Caco-2 (cell line): ENCODE measurements at regions not wholly inside any gene's neighbourhood (a gene's known extent, or its start where the extent isn't known, plus 50 kb on each side); places are given as distances from the start of the nearest gene placed in this dataset.

ENCODE experiments used
- BruUV-seq: library from RNA; stranded (reverse); fragments of 400-500 nt; replicated peaks from 2 replicates; lab custom pipeline; 2021; lab: Mats Ljungman, UMichigan
- CTCF ChIA-PET: fragments of 300-600 bp; sonication (Branson Sonifier 250); formaldehyde crosslinking; loops from one replicate; lab custom pipeline; 2022; ENCODE audit warnings: antibody characterized with exemption; lab: Charles Lee
- POLR2A ChIA-PET: fragments of 300-600 bp; sonication (Branson Sonifier 250); formaldehyde crosslinking; loops from one replicate; lab custom pipeline; 2022; ENCODE audit warnings: antibody characterized with exemption; lab: Charles Lee
- DNase-seq, 2 experiments: peaks; one replicate each; pipeline versions ENCODE4 v3.0.0 to v3.0.0-alpha.2; 2020 to 2022
- H3K27me3 ChIP-seq: replicated peaks from 2 replicates; pipeline ENCODE4 v1.6.0; 2011; ENCODE audit warnings: low read length; ENCODE audit not compliant: control insufficient read depth, insufficient read depth
- H3K36me3 ChIP-seq: 2 replicates; pipeline ENCODE4 v1.5.1; 2011; ENCODE audit warnings: low read length; ENCODE audit not compliant: control insufficient read depth, insufficient read depth
- H3K4me1 ChIP-seq: fragments of 250-450 bp; sonication (Bioruptor Pico); 2 replicates; pipeline ENCODE4 v1.5.1; 2020; ENCODE audit warnings: mild to moderate bottlenecking
- H3K4me3 ChIP-seq: 2 replicates; pipeline ENCODE4 v1.5.1; 2011; ENCODE audit warnings: low read depth, mild to moderate bottlenecking, control low read depth, low read length
- H3K9me3 ChIP-seq: fragments of 250-450 bp; sonication (Bioruptor Pico); 2 replicates; pipeline ENCODE4 v1.5.1; 2020; ENCODE audit warnings: mild to moderate bottlenecking, moderate library complexity
- H3K27ac Mint-ChIP-seq: one replicate; pipeline ENCODE4 v1.8.0; 2022; ENCODE audit warnings: mixed read lengths; ENCODE audit not compliant: unreplicated experiment
- H3K27me3 Mint-ChIP-seq: one replicate; pipeline ENCODE4 v1.8.0; 2022; ENCODE audit warnings: mixed read lengths; ENCODE audit not compliant: insufficient read depth, unreplicated experiment
- H3K36me3 Mint-ChIP-seq: one replicate; pipeline ENCODE4 v1.8.0; 2022; ENCODE audit warnings: mild to moderate bottlenecking, mixed read lengths; ENCODE audit not compliant: insufficient read depth, unreplicated experiment
- H3K4me1 Mint-ChIP-seq: one replicate; pipeline ENCODE4 v1.8.0; 2022; ENCODE audit warnings: low read depth, mixed read lengths; ENCODE audit not compliant: unreplicated experiment
- H3K4me3 Mint-ChIP-seq: one replicate; pipeline ENCODE4 v1.8.0; 2022; ENCODE audit warnings: mild to moderate bottlenecking, moderate library complexity, mixed read lengths; ENCODE audit not compliant: unreplicated experiment
- H3K9me3 Mint-ChIP-seq: one replicate; pipeline ENCODE4 v1.8.0; 2022; ENCODE audit warnings: mixed read lengths; ENCODE audit not compliant: unreplicated experiment
- intact Hi-C: fragments of 100-400 bp; cut with micrococcal nuclease; formaldehyde crosslinking; loops from one replicate; pipeline ENCODE4 v1.10.0; 2022; ENCODE audit not compliant: unreplicated experiment
- TF ChIP-seq, protein P1 (sequence below), 2 experiments: fragments of 200-600 bp in 1 of 2; IDR thresholded peaks; 1 replicate in 1 of 2; 2 replicates in 1 of 2; pipeline versions ENCODE4 v1.5.1 to v1.8.0; 2011 to 2022; ENCODE audit warnings: antibody characterized with exemption in 1 of 2, control low read depth in 1 of 2, inconsistent platforms in 1 of 2, low read depth in 1 of 2, low read length in 1 of 2, mild to moderate bottlenecking in 1 of 2, moderate library complexity in 1 of 2; ENCODE audit not compliant: insufficient read depth in 1 of 2, severe bottlenecking in 1 of 2, unreplicated experiment in 1 of 2

DNA sequence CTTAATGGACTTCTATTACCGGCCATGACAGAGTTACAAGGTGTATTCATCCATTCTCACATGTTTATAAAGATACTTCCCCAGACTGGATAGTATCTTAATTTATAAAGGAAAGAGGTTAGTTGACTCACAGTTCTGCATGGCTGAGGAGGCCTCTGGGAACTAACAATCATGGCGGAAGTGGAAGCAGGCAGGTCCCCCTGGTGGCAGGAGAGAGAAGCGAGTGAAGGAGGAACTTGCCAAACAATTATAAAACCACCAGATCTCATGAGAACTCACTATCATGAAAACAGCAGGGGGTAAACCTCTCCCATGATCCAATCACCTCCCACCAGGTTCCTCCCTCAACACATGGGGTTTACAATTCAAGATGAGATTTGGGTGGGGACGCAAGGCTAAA, 170.0 kb upstream of the PDGFD start:
- H3K9me3 Mint-ChIP-seq: no peaks in the 10 kb centered on the region
- no peak overlapping the region for H3K27ac Mint-ChIP-seq
- ChIA-PET POLR2A (no interaction called here), CTCF (no interaction called here)
- no TSS peak for BruUV-seq
- peak; percentile 63 to 66 for DNase-seq
- H3K36me3 Mint-ChIP-seq: no peaks in the 10 kb centered on the region
- H3K4me3 Mint-ChIP-seq: no peak overlapping the region
- Histone ChIP-seq H3K9me3 (no peaks in the 10 kb centered on the region), H3K27me3 (no peaks in the 10 kb centered on the region), H3K36me3 (no peaks in the 10 kb centered on the region), H3K4me1 (no peaks in the 10 kb centered on the region), H3K4me3 (no peak overlapping the region)
- H3K27me3 Mint-ChIP-seq: peaks cover 3% of the 10 kb centered on the region
- H3K4me1 Mint-ChIP-seq: no peaks in the 10 kb centered on the region
- TF ChIP-seq, protein P1, sequence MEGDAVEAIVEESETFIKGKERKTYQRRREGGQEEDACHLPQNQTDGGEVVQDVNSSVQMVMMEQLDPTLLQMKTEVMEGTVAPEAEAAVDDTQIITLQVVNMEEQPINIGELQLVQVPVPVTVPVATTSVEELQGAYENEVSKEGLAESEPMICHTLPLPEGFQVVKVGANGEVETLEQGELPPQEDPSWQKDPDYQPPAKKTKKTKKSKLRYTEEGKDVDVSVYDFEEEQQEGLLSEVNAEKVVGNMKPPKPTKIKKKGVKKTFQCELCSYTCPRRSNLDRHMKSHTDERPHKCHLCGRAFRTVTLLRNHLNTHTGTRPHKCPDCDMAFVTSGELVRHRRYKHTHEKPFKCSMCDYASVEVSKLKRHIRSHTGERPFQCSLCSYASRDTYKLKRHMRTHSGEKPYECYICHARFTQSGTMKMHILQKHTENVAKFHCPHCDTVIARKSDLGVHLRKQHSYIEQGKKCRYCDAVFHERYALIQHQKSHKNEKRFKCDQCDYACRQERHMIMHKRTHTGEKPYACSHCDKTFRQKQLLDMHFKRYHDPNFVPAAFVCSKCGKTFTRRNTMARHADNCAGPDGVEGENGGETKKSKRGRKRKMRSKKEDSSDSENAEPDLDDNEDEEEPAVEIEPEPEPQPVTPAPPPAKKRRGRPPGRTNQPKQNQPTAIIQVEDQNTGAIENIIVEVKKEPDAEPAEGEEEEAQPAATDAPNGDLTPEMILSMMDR (IDR thresholded peaks at IDR 0.05; ENCODE audit: insufficient read depth in 1 of 2, low read depth in 1 of 2, low read length in 1 of 2, severe bottlenecking in 1 of 2, unreplicated experiment in 1 of 2): peak; percentile 59 to 79
- intact Hi-C loops: loop anchor here (1.0 to 10.0 kb wide), 4 partner anchors 80 to 652 kb away; no protein-coding TSS in a partner anchor

DNA sequence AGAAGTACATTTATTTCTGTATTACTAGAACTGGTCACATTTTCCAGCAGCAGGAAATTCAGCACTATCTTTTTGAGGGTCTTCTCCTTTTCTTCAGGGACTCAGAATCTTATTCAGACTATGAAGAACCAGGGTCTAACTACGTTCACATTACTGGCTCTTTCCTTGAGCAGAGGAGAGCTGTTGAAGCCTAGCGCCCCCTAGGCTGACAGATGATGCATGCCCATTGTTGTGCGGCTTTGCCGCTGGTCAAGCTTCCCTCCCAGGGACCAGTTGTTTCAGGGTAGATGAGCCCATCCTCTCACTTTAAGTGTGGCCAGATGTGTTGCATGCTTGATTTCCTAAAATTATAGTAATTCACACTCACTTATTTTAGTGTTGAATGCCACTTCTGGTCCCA, 168.2 kb upstream of the PDGFD start:
- no peaks in the 10 kb centered on the region for H3K9me3 ChIP-seq
- BruUV-seq: no TSS peak
- no peak overlapping the region for H3K4me3 Mint-ChIP-seq
- H3K27me3 ChIP-seq: no peaks in the 10 kb centered on the region
- no peaks in the 10 kb centered on the region for H3K36me3 ChIP-seq
- TF ChIP-seq, protein P1 (IDR thresholded peaks at IDR 0.05; ENCODE audit: insufficient read depth in 1 of 2, low read depth in 1 of 2, low read length in 1 of 2, severe bottlenecking in 1 of 2, unreplicated experiment in 1 of 2): peak; percentile 44 to 56
- H3K27me3 Mint-ChIP-seq: no peaks in the 10 kb centered on the region
- H3K4me3 ChIP-seq: no peak overlapping the region
- no peaks in the 10 kb centered on the region for H3K4me1 ChIP-seq
- H3K36me3 Mint-ChIP-seq: no peaks in the 10 kb centered on the region
- DNase-seq: peak; percentile 53 to 54
- ChIA-PET POLR2A (no interaction called here), CTCF (interaction anchor here (0.6 to 0.7 kb wide), 3 partner anchors 78 to 1252 kb away, joined by 3 to 4 read pairs (median 4); no protein-coding TSS in a partner anchor)
- H3K4me1 Mint-ChIP-seq: no peaks in the 10 kb centered on the region
- no peaks in the 10 kb centered on the region for H3K9me3 Mint-ChIP-seq
- intact Hi-C loops: loop anchor here (10.0 kb wide), 1 partner anchor 197 kb away; no protein-coding TSS in a partner anchor
- no peak overlapping the region for H3K27ac Mint-ChIP-seq

DNA sequence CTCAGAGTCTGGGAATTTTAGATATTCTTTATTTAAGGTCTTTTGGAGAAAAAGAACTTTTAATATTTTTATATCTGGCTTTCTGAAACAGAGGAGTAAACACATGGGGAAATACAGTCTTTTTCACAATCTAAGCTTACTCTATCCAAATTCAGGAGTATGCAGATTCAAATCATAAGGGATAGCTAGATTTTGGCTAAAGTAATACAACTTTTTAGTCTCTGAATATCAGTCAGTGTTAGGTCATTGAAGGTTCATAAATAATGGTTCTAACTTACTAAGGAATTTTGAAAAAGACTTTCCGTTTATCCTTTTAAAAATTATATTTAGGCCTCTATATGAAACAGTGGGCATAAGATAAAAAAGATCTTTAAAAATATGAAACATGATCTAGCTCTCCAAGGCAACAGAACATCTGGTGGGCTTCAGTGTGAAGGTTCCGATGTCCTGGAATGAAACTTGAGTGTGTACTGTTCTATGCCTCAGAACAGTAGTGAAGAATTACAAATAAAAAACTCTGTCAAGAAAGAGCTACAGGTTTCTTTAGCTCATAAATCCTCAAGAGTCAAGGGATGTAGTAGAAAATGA, 165.2 kb upstream of the PDGFD start:
- Mint-ChIP-seq H3K27me3 (no peaks in the 10 kb centered on the region), H3K27ac (no peak overlapping the region), H3K36me3 (no peaks in the 10 kb centered on the region), H3K9me3 (no peaks in the 10 kb centered on the region), H3K4me1 (no peaks in the 10 kb centered on the region), H3K4me3 (no peak overlapping the region)
- TF ChIP-seq, protein P1 (IDR thresholded peaks at IDR 0.05; ENCODE audit: insufficient read depth in 1 of 2, low read depth in 1 of 2, low read length in 1 of 2, severe bottlenecking in 1 of 2, unreplicated experiment in 1 of 2): no peak
- intact Hi-C loops: no loop called here
- no peak for DNase-seq
- CTCF ChIA-PET: no interaction called here
- Histone ChIP-seq H3K4me1 (no peaks in the 10 kb centered on the region), H3K9me3 (no peaks in the 10 kb centered on the region), H3K36me3 (no peaks in the 10 kb centered on the region), H3K27me3 (no peaks in the 10 kb centered on the region), H3K4me3 (no peak overlapping the region)
- POLR2A ChIA-PET: no interaction called here
- BruUV-seq: no TSS peak
